MM.1S (cell line): ENCODE measurements at regions not wholly inside any gene's neighbourhood (a gene's known extent, or its start where the extent isn't known, plus 50 kb on each side); places are given as distances from the start of the nearest gene placed in this dataset.

Experiments used
- DNase-seq: peaks from one replicate; pipeline ENCODE4 v3.0.0-alpha.2; 2015
- H2AFZ ChIP-seq: fragments of 300-600 bp; sonication (generic); 2 replicates; pipeline ENCODE4 v1.6.0; 2016; ENCODE audit warnings: antibody characterized with exemption, low read length
- H3F3A ChIP-seq: fragments of 300-600 bp; sonication (generic); 2 replicates; pipeline ENCODE4 v1.6.1; 2016; ENCODE audit warnings: mild to moderate bottlenecking, antibody characterized with exemption, low read length, moderate library complexity, mixed read lengths; ENCODE audit not compliant: insufficient read depth
- H3K27ac ChIP-seq: fragments of 300-600 bp; sonication (generic); 2 replicates; pipeline ENCODE4 v1.5.1; 2016; ENCODE audit warnings: mild to moderate bottlenecking, low read length
- H3K27me3 ChIP-seq: fragments of 300-600 bp; sonication (generic); replicated peaks from 2 replicates; pipeline ENCODE4 v1.6.0; 2016; ENCODE audit warnings: low read length; ENCODE audit not compliant: insufficient read depth
- H3K36me3 ChIP-seq: fragments of 300-600 bp; sonication (generic); replicated peaks from 2 replicates; pipeline ENCODE4 v1.6.1; 2016; ENCODE audit warnings: mild to moderate bottlenecking, low read length, mixed read lengths; ENCODE audit not compliant: insufficient read depth
- H3K4me1 ChIP-seq: fragments of 300-600 bp; sonication (generic); 2 replicates; pipeline ENCODE4 v1.6.1; 2016; ENCODE audit warnings: low read length, mixed read lengths
- H3K4me2 ChIP-seq: fragments of 300-600 bp; sonication (generic); 2 replicates; pipeline ENCODE4 v1.6.0; 2016; ENCODE audit warnings: low read depth, low read length
- H3K4me3 ChIP-seq: fragments of 300-600 bp; sonication (generic); 2 replicates; pipeline ENCODE4 v1.5.1; 2016; ENCODE audit warnings: low read length, mixed read lengths
- H3K79me2 ChIP-seq: fragments of 300-600 bp; sonication (generic); 2 replicates; pipeline ENCODE4 v1.6.1; 2016; ENCODE audit warnings: mixed run types, low read length, mixed read lengths
- H3K9ac ChIP-seq: fragments of 300-600 bp; sonication (generic); 2 replicates; pipeline ENCODE4 v1.6.1; 2016; ENCODE audit warnings: low read length, mixed read lengths
- H3K9me2 ChIP-seq: fragments of 300-600 bp; sonication (generic); replicated peaks from 2 replicates; pipeline ENCODE4 v1.6.1; 2016; ENCODE audit warnings: mild to moderate bottlenecking, low read length, mixed read lengths; ENCODE audit not compliant: insufficient read depth
- H3K9me3 ChIP-seq: fragments of 300-600 bp; sonication (generic); replicated peaks from 2 replicates; pipeline ENCODE4 v1.6.1; 2016; ENCODE audit warnings: mild to moderate bottlenecking, low read length, mixed read lengths; ENCODE audit not compliant: insufficient read depth
- H4K20me1 ChIP-seq: fragments of 300-600 bp; sonication (generic); 2 replicates; pipeline ENCODE4 v1.6.1; 2016; ENCODE audit warnings: mild to moderate bottlenecking, low read length, moderate library complexity, mixed read lengths; ENCODE audit not compliant: insufficient read depth
- CTCF ChIP-seq: fragments of 300-600 bp; sonication (generic); IDR thresholded peaks from 2 replicates; pipeline ENCODE4 v1.5.1; 2016; ENCODE audit warnings: antibody characterized with exemption, low read length, mixed read lengths
- EZH2 ChIP-seq: fragments of 300-600 bp; sonication (generic); optimal IDR thresholded peaks from 2 replicates; pipeline ENCODE3; 2017; ENCODE audit warnings: low read depth, mild to moderate bottlenecking, antibody characterized with exemption, low read length, mixed read lengths
- EZH2phosphoT487 ChIP-seq: fragments of 300-600 bp; sonication (generic); IDR thresholded peaks from 2 replicates; pipeline ENCODE4 v1.6.1; 2018; ENCODE audit warnings: antibody characterized with exemption, low read length

- Histone ChIP-seq H3F3A (no peaks in the 10 kb centered on the region), H3K27ac (no peak overlapping the region), H3K27me3 (no peaks in the 10 kb centered on the region), H3K36me3 (no peaks in the 10 kb centered on the region), H3K4me3 (no peak overlapping the region), H3K9ac (no peak overlapping the region), H3K9me3 (no peaks in the 10 kb centered on the region), H3K4me2 (no peak overlapping the region), H3K4me1 (no peaks in the 10 kb centered on the region), H3K79me2 (no peaks in the 10 kb centered on the region), H2AFZ (no peak overlapping the region), H3K9me2 (no peaks in the 10 kb centered on the region), H4K20me1 (no peaks in the 10 kb centered on the region)
- no peak for DNase-seq
- TF ChIP-seq CTCF, result no peak
- no peak for TF ChIP-seq EZH2phosphoT487
- no peak for TF ChIP-seq EZH2
Observed at GRCh38 chr5:28448791-28449190, 1410.4 kb upstream of the CDH9 start.

GRCh38 chr5:28430565-28431178 lies 1392.3 kb upstream of the CDH9 start:
- no peaks in the 10 kb centered on the region for H3K9me3 ChIP-seq
- H3K9me2 ChIP-seq, result no peaks in the 10 kb centered on the region
- H4K20me1 ChIP-seq, result no peaks in the 10 kb centered on the region
- no peak overlapping the region for H3K9ac ChIP-seq
- no peak overlapping the region for H2AFZ ChIP-seq
- no peaks in the 10 kb centered on the region for H3K79me2 ChIP-seq
- no peaks in the 10 kb centered on the region for H3K27me3 ChIP-seq
- TF ChIP-seq EZH2phosphoT487 (no peak), EZH2 (no peak), CTCF (no peak)
- H3K36me3 ChIP-seq, result no peaks in the 10 kb centered on the region
- no peak for DNase-seq
- H3K4me3 ChIP-seq, result no peak overlapping the region
- no peaks in the 10 kb centered on the region for H3K4me1 ChIP-seq
- H3K4me2 ChIP-seq, result no peak overlapping the region
- no peak overlapping the region for H3K27ac ChIP-seq
- H3F3A ChIP-seq, result no peaks in the 10 kb centered on the region

- Histone ChIP-seq H3K4me1 (no peaks in the 10 kb centered on the region), H3K27ac (no peak overlapping the region), H2AFZ (no peak overlapping the region), H3K4me3 (no peak overlapping the region), H3K27me3 (no peaks in the 10 kb centered on the region), H3K9me2 (no peaks in the 10 kb centered on the region), H3K4me2 (no peak overlapping the region), H4K20me1 (no peaks in the 10 kb centered on the region), H3F3A (no peaks in the 10 kb centered on the region), H3K79me2 (no peaks in the 10 kb centered on the region), H3K36me3 (no peaks in the 10 kb centered on the region), H3K9me3 (no peaks in the 10 kb centered on the region), H3K9ac (no peak overlapping the region)
- TF ChIP-seq EZH2 (no peak), EZH2phosphoT487 (no peak), CTCF (no peak)
- no peak for DNase-seq
Observed at GRCh38 chr5:28421141-28421540, 1382.8 kb upstream of the CDH9 start.
